Activated T-cell treated with anti-CD3 and anti-CD28 coated beads, Interleukin-2, amount 50 U/mL, for 24 hours (primary cell): ENCODE measurements at regions not wholly inside any gene's neighbourhood (a gene's known extent, or its start where the extent isn't known, plus 50 kb on each side); places are given as distances from the start of the nearest gene placed in this dataset.
"Not testable (repeated sequence)": the region's sequence is repeated elsewhere in the genome, so short reads cannot be mapped to it uniquely, and the experiment has no call there.

Experiments used
- DNase-seq: peaks from one replicate; pipeline ENCODE4 v3.0.0-alpha.2; 2020
- H3K27ac Mint-ChIP-seq: 2 replicates; pipeline ENCODE4 v1.8.0; 2020; ENCODE audit warnings: mild to moderate bottlenecking, mixed read lengths
- H3K27me3 Mint-ChIP-seq: 2 replicates; pipeline ENCODE4 v1.8.0; 2020; ENCODE audit warnings: mixed read lengths
- H3K36me3 Mint-ChIP-seq: 2 replicates; pipeline ENCODE4 v1.8.0; 2020; ENCODE audit warnings: low read depth, mixed read lengths
- H3K4me1 Mint-ChIP-seq: 2 replicates; pipeline ENCODE4 v1.8.0; 2020; ENCODE audit warnings: low read depth, mixed read lengths
- H3K4me3 Mint-ChIP-seq: 2 replicates; pipeline ENCODE4 v1.8.0; 2020; ENCODE audit warnings: mild to moderate bottlenecking, moderate library complexity, mixed read lengths
- H3K9me3 Mint-ChIP-seq: 2 replicates; pipeline ENCODE4 v1.8.0; 2020; ENCODE audit warnings: mixed read lengths

- no peak for DNase-seq
- Mint-ChIP-seq H3K27me3 (no peaks in the 10 kb centered on the region), H3K36me3 (no peaks in the 10 kb centered on the region), H3K9me3 (no peaks in the 10 kb centered on the region), H3K4me1 (no peaks in the 10 kb centered on the region), H3K27ac (no peak overlapping the region), H3K4me3 (no peak overlapping the region)
Observed at GRCh38 chr13:88217883-88218282, 546.7 kb downstream of the SLITRK5 start.

- no peak for DNase-seq
- Mint-ChIP-seq H3K27me3 (no peaks in the 10 kb centered on the region), H3K9me3 (no peaks in the 10 kb centered on the region), H3K4me1 (no peaks in the 10 kb centered on the region), H3K27ac (no peak overlapping the region), H3K4me3 (no peak overlapping the region), H3K36me3 (no peaks in the 10 kb centered on the region)
Observed at GRCh38 chr13:88223958-88224357, 552.8 kb downstream of the SLITRK5 start.

GRCh38 chr13:88235441-88235840, 564.3 kb downstream of the SLITRK5 start:
- no peak for DNase-seq
- H3K27me3 Mint-ChIP-seq = no peaks in the 10 kb centered on the region
- no peaks in the 10 kb centered on the region for H3K36me3 Mint-ChIP-seq
- H3K4me1 Mint-ChIP-seq = no peaks in the 10 kb centered on the region
- H3K4me3 Mint-ChIP-seq = no peak overlapping the region
- H3K9me3 Mint-ChIP-seq = no peaks in the 10 kb centered on the region
- H3K27ac Mint-ChIP-seq = no peak overlapping the region

- no peak overlapping the region for H3K4me3 Mint-ChIP-seq
- no peak for DNase-seq
- H3K27me3 Mint-ChIP-seq = no peaks in the 10 kb centered on the region
- no peaks in the 10 kb centered on the region for H3K4me1 Mint-ChIP-seq
- H3K27ac Mint-ChIP-seq = no peak overlapping the region
- H3K36me3 Mint-ChIP-seq = no peaks in the 10 kb centered on the region
- H3K9me3 Mint-ChIP-seq = no peaks in the 10 kb centered on the region
Observed at GRCh38 chr13:88246239-88246638, 575.1 kb downstream of the SLITRK5 start.

- Mint-ChIP-seq H3K9me3 (no peaks in the 10 kb centered on the region), H3K36me3 (no peaks in the 10 kb centered on the region), H3K4me1 (no peaks in the 10 kb centered on the region), H3K27me3 (no peaks in the 10 kb centered on the region), H3K27ac (no peak overlapping the region), H3K4me3 (no peak overlapping the region)
- no peak for DNase-seq
Observed at GRCh38 chr13:88248393-88248792, 577.2 kb downstream of the SLITRK5 start.

GRCh38 chr13:88257706-88258105, 586.5 kb downstream of the SLITRK5 start:
- Mint-ChIP-seq H3K4me3 (no peak overlapping the region), H3K27me3 (no peaks in the 10 kb centered on the region), H3K27ac (no peak overlapping the region), H3K9me3 (peaks cover 2% of the 10 kb centered on the region), H3K36me3 (no peaks in the 10 kb centered on the region), H3K4me1 (no peaks in the 10 kb centered on the region)
- no peak for DNase-seq

- H3K36me3 Mint-ChIP-seq = no peaks in the 10 kb centered on the region
- H3K4me3 Mint-ChIP-seq = no peak overlapping the region
- no peak for DNase-seq
- peaks cover 2% of the 10 kb centered on the region for H3K9me3 Mint-ChIP-seq
- no peaks in the 10 kb centered on the region for H3K4me1 Mint-ChIP-seq
- no peak overlapping the region for H3K27ac Mint-ChIP-seq
- H3K27me3 Mint-ChIP-seq = no peaks in the 10 kb centered on the region
Observed at GRCh38 chr13:88263808-88264207, 592.6 kb downstream of the SLITRK5 start.

- no peaks in the 10 kb centered on the region for H3K4me1 Mint-ChIP-seq
- no peaks in the 10 kb centered on the region for H3K36me3 Mint-ChIP-seq
- DNase-seq = no peak
Observed at GRCh38 chr13:88281841-88282240, 610.7 kb downstream of the SLITRK5 start.

GRCh38 chr13:88285329-88285728, 614.2 kb downstream of the SLITRK5 start:
- Mint-ChIP-seq H3K27ac (no peak overlapping the region), H3K4me3 (no peak overlapping the region), H3K36me3 (no peaks in the 10 kb centered on the region), H3K9me3 (peaks cover 10% of the 10 kb centered on the region), H3K27me3 (no peaks in the 10 kb centered on the region), H3K4me1 (no peaks in the 10 kb centered on the region)
- DNase-seq = no peak

More at GRCh38 chr13:88281841-88282240, 610.7 kb downstream of the SLITRK5 start:
- Mint-ChIP-seq H3K27ac (no peak overlapping the region), H3K4me3 (no peak overlapping the region), H3K9me3 (peaks cover 8% of the 10 kb centered on the region), H3K27me3 (no peaks in the 10 kb centered on the region)

GRCh38 chr13:88288326-88288725, 617.2 kb downstream of the SLITRK5 start:
- peaks cover 7% of the 10 kb centered on the region for H3K9me3 Mint-ChIP-seq
- no peaks in the 10 kb centered on the region for H3K4me1 Mint-ChIP-seq
- DNase-seq = no peak
- H3K27me3 Mint-ChIP-seq = no peaks in the 10 kb centered on the region
- no peak overlapping the region for H3K4me3 Mint-ChIP-seq
- no peaks in the 10 kb centered on the region for H3K36me3 Mint-ChIP-seq
- no peak overlapping the region for H3K27ac Mint-ChIP-seq

GRCh38 chr13:88291731-88292130, 620.6 kb downstream of the SLITRK5 start:
- H3K27ac Mint-ChIP-seq, H3K27me3 Mint-ChIP-seq, H3K4me3 Mint-ChIP-seq, H3K4me1 Mint-ChIP-seq, H3K9me3 Mint-ChIP-seq, DNase-seq, H3K36me3 Mint-ChIP-seq: not testable (repeated sequence)

- Mint-ChIP-seq H3K9me3 (peaks cover 2% of the 10 kb centered on the region), H3K4me1 (no peaks in the 10 kb centered on the region), H3K4me3 (no peak overlapping the region), H3K36me3 (no peaks in the 10 kb centered on the region), H3K27me3 (no peaks in the 10 kb centered on the region), H3K27ac (no peak overlapping the region)
- DNase-seq = no peak
Observed at GRCh38 chr13:88294368-88294767, 623.2 kb downstream of the SLITRK5 start.

GRCh38 chr13:88303157-88303556, 632.0 kb downstream of the SLITRK5 start:
- no peak for DNase-seq
- H3K27me3 Mint-ChIP-seq = no peaks in the 10 kb centered on the region
- H3K4me1 Mint-ChIP-seq = no peaks in the 10 kb centered on the region
- no peaks in the 10 kb centered on the region for H3K36me3 Mint-ChIP-seq
- H3K9me3 Mint-ChIP-seq = peaks cover 3% of the 10 kb centered on the region
- no peak overlapping the region for H3K4me3 Mint-ChIP-seq
- H3K27ac Mint-ChIP-seq = no peak overlapping the region

- Mint-ChIP-seq H3K27me3 (no peaks in the 10 kb centered on the region), H3K27ac (no peak overlapping the region), H3K36me3 (no peaks in the 10 kb centered on the region), H3K4me3 (no peak overlapping the region), H3K4me1 (no peaks in the 10 kb centered on the region), H3K9me3 (peaks cover 3% of the 10 kb centered on the region)
- DNase-seq = no peak
Observed at GRCh38 chr13:88303605-88304004, 632.4 kb downstream of the SLITRK5 start.

GRCh38 chr13:88314496-88314895, 643.3 kb downstream of the SLITRK5 start:
- peaks cover 2% of the 10 kb centered on the region for H3K9me3 Mint-ChIP-seq
- no peaks in the 10 kb centered on the region for H3K4me1 Mint-ChIP-seq
- DNase-seq = no peak
- no peak overlapping the region for H3K27ac Mint-ChIP-seq
- no peaks in the 10 kb centered on the region for H3K36me3 Mint-ChIP-seq
- H3K27me3 Mint-ChIP-seq = no peaks in the 10 kb centered on the region
- H3K4me3 Mint-ChIP-seq = no peak overlapping the region

GRCh38 chr13:88329066-88329465, 657.9 kb downstream of the SLITRK5 start:
- H3K36me3 Mint-ChIP-seq = no peaks in the 10 kb centered on the region
- DNase-seq = no peak

More at GRCh38 chr13:88329066-88329465, 657.9 kb downstream of the SLITRK5 start:
- Mint-ChIP-seq H3K27me3 (no peaks in the 10 kb centered on the region), H3K27ac (no peak overlapping the region), H3K9me3 (peaks cover 4% of the 10 kb centered on the region), H3K4me1 (no peaks in the 10 kb centered on the region), H3K4me3 (no peak overlapping the region)
